ENCODE measurements at regions not wholly inside any gene's neighbourhood (a gene's known extent, or its start where the extent isn't known, plus 50 kb on each side); places are given as distances from the start of the nearest gene placed in this dataset.

- TF ChIP-seq, protein P1, sequence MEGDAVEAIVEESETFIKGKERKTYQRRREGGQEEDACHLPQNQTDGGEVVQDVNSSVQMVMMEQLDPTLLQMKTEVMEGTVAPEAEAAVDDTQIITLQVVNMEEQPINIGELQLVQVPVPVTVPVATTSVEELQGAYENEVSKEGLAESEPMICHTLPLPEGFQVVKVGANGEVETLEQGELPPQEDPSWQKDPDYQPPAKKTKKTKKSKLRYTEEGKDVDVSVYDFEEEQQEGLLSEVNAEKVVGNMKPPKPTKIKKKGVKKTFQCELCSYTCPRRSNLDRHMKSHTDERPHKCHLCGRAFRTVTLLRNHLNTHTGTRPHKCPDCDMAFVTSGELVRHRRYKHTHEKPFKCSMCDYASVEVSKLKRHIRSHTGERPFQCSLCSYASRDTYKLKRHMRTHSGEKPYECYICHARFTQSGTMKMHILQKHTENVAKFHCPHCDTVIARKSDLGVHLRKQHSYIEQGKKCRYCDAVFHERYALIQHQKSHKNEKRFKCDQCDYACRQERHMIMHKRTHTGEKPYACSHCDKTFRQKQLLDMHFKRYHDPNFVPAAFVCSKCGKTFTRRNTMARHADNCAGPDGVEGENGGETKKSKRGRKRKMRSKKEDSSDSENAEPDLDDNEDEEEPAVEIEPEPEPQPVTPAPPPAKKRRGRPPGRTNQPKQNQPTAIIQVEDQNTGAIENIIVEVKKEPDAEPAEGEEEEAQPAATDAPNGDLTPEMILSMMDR (IDR thresholded peaks at IDR 0.05): no peak
- no peaks in the 10 kb centered on the region for H3K36me3 ChIP-seq (ENCODE audit: low read depth)
- no peaks in the 10 kb centered on the region for H3K9me3 ChIP-seq
- no peak overlapping the region for H3K4me3 ChIP-seq
- intact Hi-C loops (cut with DNase I, micrococcal nuclease): no loop called here
- DNase-seq (no peak), ATAC-seq (no peak)
- no peaks in the 10 kb centered on the region for H3K4me1 ChIP-seq (ENCODE audit: low read depth)
Observed at GRCh38 chr2:205857520-205858237, 175.4 kb downstream of the NRP2 start.

DNA sequence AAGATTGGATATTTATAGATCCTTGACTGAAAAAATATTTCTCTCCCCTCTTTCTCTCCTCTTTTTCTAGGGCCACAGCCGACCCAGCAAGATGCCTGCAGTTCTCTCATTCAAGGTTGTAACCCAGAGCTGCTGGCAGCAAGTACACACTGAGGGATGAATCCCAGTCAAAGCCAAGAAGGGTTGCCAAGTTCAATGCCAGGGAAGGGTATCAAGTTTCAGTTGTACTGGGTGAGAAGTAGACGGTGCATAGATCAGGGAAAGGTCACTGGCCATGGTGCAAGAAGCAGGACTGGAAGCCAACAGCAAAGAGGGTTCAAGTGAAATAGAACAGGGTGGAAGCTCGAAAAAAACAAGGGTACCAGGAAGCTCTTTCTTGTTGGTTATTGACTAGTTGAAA is 170.2 kb downstream of the NRP2 start:
- no peaks in the 10 kb centered on the region for H3K4me1 ChIP-seq (ENCODE audit: low read depth)
- no peak overlapping the region for H3K4me3 ChIP-seq
- TF ChIP-seq, protein P1 (IDR thresholded peaks at IDR 0.05): no peak
- H3K36me3 ChIP-seq (ENCODE audit: low read depth): no peaks in the 10 kb centered on the region
- ATAC-seq: no peak
- intact Hi-C loops (cut with DNase I, micrococcal nuclease): no loop called here
- no peak for DNase-seq
- no peaks in the 10 kb centered on the region for H3K9me3 ChIP-seq

DNA sequence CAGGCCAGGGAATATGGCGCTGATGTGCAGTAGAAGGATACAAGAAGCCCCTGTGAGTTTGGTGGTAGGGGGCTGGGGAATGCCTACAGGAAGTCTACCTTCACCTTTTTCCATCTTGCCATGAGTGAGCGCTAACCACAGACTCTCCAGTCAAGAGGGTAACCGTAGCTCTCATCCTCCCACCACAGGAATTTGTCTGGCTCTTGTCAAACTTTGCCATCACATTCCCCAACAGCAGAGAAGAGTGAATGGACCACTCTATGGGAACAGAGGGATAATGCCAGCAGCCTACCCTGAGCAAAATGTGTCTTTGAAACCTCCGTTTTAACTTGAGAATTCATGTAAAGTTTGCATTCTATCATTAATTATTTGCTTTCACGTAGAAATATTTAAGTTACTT is 168.3 kb downstream of the NRP2 start:
- no peaks in the 10 kb centered on the region for H3K36me3 ChIP-seq (ENCODE audit: low read depth)
- H3K4me1 ChIP-seq (ENCODE audit: low read depth): no peaks in the 10 kb centered on the region
- H3K4me3 ChIP-seq: no peak overlapping the region
- H3K9me3 ChIP-seq: no peaks in the 10 kb centered on the region
- no peak for DNase-seq
- intact Hi-C loops (cut with DNase I, micrococcal nuclease): no loop called here
- ATAC-seq: no peak
- TF ChIP-seq, protein P1 (IDR thresholded peaks at IDR 0.05): no peak

GRCh38 chr2:205850132-205850531 is 167.8 kb downstream of the NRP2 start:
- no peak overlapping the region for H3K4me3 ChIP-seq
- TF ChIP-seq, protein P1 (IDR thresholded peaks at IDR 0.05): no peak
- H3K9me3 ChIP-seq: no peaks in the 10 kb centered on the region
- no peaks in the 10 kb centered on the region for H3K36me3 ChIP-seq (ENCODE audit: low read depth)
- no peaks in the 10 kb centered on the region for H3K4me1 ChIP-seq (ENCODE audit: low read depth)
- DNase-seq: no peak
- intact Hi-C loops (cut with DNase I, micrococcal nuclease): no loop called here
- no peak for ATAC-seq

DNA sequence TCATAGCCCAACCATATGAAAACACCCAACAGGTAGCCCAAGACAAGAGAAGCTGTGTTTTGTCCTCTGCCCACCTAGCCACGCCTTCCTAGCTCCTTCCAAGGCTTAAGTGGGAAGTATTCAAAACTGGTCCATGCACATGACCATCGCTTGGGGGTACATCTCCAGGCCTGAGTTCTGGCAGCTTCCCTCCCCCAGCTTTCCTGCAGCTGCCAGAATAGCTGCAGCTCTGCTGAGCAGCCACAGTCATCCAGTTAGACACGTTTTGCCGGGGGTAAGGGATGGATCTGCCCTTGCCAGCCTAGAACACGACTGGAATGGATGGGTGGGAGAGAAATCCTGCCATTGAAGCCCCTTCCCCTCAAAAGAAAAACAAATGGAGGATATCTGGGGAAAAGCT is 166.8 kb downstream of the NRP2 start:
- Histone ChIP-seq H3K4me3 (no peak overlapping the region), H3K9me3 (no peaks in the 10 kb centered on the region), H3K36me3 (ENCODE audit: low read depth) (no peaks in the 10 kb centered on the region), H3K4me1 (ENCODE audit: low read depth) (no peaks in the 10 kb centered on the region)
- DNase-seq (no peak), ATAC-seq (no peak)
- TF ChIP-seq, protein P1 (IDR thresholded peaks at IDR 0.05): no peak
- intact Hi-C loops (cut with DNase I, micrococcal nuclease): no loop called here

- no peaks in the 10 kb centered on the region for H3K9me3 ChIP-seq
- TF ChIP-seq, protein P1 (IDR thresholded peaks at IDR 0.05): no peak
- no peak overlapping the region for H3K4me3 ChIP-seq
- intact Hi-C loops (cut with DNase I, micrococcal nuclease): no loop called here
- no peak for ATAC-seq
- H3K4me1 ChIP-seq (ENCODE audit: low read depth): no peaks in the 10 kb centered on the region
- H3K36me3 ChIP-seq (ENCODE audit: low read depth): no peaks in the 10 kb centered on the region
- no peak for DNase-seq
Observed at GRCh38 chr2:205848601-205849000, 166.3 kb downstream of the NRP2 start.
